Activated effector memory CD4-positive, alpha-beta T cell treated with anti-CD3 and anti-CD28 coated beads, Interleukin-2, amount 50 U/mL, for 16 hours (primary cell): ENCODE measurements at regions not wholly inside any gene's neighbourhood (a gene's known extent, or its start where the extent isn't known, plus 50 kb on each side); places are given as distances from the start of the nearest gene placed in this dataset.

Experiments
- DNase-seq: peaks from one replicate; pipeline ENCODE4 v3.0.0-alpha.2; 2020

GRCh38 chr5:4662756-4663155, 477.4 kb upstream of the ADAMTS16 start:
- no peak for DNase-seq

DNA sequence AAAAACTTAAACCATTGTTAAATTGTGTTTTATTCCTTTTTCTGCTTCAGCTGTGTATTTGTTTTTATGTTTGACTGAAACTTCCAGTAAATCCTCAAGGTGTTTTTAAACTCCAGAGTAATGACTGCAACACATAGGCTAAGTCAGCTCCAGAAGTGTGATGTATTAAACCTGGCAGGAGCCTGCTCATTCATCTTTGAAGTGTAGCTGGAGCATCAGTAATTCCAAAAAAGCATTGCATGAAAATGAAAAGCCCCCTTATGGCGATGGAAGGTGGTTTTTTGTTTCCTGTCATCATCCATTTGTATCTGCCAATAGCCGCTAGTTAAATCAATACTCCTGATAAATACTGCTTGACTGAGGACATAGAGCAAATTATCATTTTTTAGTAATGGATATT, 474.2 kb upstream of the ADAMTS16 start:
- no peak for DNase-seq

DNA sequence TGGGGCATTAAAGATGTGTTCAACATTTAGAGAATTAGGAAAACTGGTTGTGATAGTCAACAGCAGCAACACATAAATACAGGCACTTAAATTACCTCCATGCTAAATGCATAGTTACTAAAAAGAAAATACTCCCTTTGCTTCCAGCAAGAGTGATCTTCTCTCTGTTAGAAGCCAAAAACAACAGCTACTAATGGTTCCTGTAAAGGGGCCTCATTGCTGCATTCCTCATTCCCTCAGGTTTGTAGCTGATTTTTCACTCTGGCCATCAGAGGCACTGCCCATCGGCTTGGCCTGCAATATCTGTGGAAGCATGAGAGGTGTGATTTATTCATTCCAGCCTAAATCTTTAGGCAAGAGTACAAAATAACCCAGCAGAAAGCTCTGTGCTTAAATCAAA, 466.0 kb upstream of the ADAMTS16 start:
- no peak for DNase-seq

DNA sequence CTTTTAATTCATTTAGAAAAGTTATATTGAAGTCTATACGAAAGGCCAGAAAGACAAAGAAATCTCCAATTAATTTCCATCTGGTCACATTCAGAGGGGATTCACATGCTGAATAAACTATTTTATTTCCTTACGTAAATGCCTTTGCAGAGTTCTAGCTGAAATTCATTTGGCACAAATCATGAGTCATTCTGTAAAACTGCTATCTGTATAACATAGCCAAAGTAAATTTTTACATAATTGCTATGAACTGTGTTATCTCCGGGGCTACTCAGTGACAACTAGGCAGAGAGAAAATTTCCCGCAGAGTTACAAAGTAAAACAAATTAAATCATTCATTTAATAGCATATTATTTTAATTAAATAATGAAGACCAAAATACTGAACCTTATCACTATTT, 463.2 kb upstream of the ADAMTS16 start:
- no peak for DNase-seq

DNA sequence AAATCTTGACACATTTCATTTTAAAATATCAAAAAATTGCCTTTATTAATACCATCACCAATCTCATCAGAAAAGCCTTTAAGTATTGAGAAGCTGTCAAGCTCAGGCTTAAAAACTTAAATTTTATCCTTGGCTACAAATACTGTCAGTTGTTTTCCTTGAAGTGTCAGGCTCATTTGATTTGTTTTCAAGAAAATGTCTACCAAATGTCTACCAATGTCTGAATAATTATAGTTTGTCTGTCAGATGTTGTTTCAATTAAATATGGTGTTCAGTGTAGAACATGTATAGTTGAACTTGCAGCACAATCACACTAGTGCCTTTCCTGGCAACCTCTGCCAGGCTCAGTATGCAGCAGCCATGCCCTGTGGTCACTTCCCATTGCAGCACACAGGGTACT, 455.2 kb upstream of the ADAMTS16 start:
- no peak for DNase-seq

- DNase-seq, result no peak
Observed at GRCh38 chr5:4698596-4698995, 441.5 kb upstream of the ADAMTS16 start.

DNA sequence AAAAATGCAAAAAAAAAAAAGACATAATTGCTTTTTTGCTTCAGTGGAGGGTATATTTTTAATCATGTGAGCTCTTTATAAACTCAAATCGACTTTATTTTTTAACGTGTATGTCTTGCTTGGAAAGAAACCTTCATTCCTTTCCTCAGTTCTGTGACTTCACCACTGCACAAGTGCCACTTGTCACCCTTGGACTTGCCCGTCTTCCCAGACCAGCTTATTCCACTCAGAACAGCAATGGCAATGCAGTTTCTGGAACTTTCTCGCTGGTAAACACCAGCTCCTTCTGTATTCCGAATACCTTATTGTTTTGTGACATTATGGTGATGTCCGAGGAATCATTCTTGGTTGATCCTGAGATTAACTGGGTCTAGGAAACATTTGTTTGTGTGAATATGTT, 440.5 kb upstream of the ADAMTS16 start:
- no peak for DNase-seq

GRCh38 chr5:4700069-4700468, 440.1 kb upstream of the ADAMTS16 start:
- no peak for DNase-seq

DNA sequence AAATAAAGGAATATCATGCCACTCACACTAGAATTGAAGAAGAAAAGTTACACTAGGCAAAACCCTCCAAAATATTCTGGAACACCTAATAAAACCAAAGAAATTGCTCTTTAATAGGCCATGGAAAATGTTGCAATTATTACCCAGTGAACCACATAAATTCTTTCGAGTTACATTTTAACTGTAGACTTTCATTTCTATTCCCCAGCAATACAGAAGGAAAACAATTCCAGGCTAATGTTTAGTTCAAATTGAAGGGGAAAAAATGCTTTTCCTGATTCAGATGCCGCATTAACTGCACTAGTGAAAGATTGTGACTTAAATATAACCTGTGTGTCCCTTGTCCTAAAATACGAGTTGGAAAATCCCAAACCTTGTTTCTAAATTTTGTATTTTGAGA, 439.3 kb upstream of the ADAMTS16 start:
- no peak for DNase-seq

- DNase-seq, result no peak
Observed at GRCh38 chr5:4703931-4704458, 436.1 kb upstream of the ADAMTS16 start.

DNA sequence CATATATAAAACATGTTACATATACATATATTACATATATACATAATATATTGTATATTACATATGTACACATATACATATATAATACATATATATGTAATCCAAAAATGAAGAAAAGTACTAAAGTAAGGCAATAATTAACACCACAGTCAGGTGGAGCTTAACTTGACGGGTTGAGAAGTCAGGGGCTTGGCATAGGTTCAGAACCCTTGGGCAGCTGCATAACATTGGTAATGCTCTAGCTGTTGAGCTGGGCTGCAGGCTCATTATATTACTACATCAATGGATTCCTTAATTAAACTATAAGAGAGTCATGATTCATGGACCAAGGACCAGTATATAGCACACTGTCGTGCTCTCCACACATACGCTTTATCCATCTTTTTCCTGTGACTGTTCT, 435.2 kb upstream of the ADAMTS16 start:
- no peak for DNase-seq

- DNase-seq, result no peak
Observed at GRCh38 chr5:4716781-4717180, 423.3 kb upstream of the ADAMTS16 start.

- DNase-seq, result no peak
Observed at GRCh38 chr5:4717446-4717845, 422.7 kb upstream of the ADAMTS16 start.

GRCh38 chr5:4720831-4721230, 419.3 kb upstream of the ADAMTS16 start:
- DNase-seq, result no peak

DNA sequence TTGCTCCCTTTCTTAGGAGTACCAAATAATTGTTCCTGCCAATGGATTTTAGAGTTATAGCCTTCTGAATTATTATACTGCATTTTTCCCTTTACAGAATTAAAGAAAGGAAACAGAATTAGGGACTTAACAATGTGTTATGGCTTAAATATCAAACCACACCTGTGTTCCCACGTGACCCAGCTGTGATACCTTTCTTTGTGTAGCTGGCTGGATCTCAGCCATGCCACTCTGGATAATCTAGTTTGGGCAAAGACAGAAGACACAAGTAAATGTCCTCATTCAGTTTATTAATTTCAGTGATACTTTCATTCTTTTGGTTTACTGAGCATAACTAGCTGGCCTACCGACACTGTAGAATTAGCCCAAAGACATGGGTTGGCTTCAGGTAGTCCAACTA, 417.2 kb upstream of the ADAMTS16 start:
- no peak for DNase-seq

- no peak for DNase-seq
Observed at GRCh38 chr5:4725594-4725993, 414.5 kb upstream of the ADAMTS16 start.

DNA sequence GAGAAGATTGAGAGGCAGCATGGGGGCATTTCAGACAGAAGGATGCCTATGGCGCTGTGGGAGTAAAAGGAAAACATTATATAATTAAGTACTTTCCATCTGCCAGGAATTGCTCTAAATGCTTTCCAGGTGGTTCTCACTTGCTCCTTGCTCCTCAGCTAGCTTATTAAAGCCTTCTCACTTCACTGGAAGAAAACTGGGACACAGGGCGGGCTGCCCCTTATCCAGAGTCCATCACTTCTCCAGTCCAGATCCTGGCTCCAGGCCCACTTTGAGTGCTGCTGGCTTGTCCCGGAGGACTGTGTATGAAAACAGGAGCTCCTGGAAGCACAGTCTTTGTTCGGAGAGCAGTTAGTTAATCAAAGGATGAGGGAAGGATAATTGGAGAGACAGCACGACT, 409.9 kb upstream of the ADAMTS16 start:
- DNase-seq, result no peak

DNA sequence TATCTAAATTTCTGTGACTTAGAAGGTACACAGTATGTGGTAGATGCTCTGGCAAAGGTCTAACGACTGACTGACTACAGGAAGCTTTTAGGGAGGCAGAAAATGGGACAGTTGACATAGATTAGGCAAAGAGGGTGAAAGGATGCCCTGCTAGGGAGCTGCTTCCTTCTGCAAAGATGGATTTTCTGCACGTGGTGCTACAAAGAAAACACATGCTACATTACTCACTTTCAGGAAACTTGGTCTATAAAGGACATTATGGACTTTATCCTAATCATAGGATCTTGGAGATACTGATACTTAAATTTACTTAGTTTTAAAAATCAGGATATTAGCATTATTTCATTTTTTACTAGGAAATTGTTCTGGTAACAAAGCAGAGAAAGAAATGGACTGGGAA, 405.8 kb upstream of the ADAMTS16 start:
- no peak for DNase-seq

- DNase-seq, result no peak
Observed at GRCh38 chr5:4735261-4735660, 404.9 kb upstream of the ADAMTS16 start.

DNA sequence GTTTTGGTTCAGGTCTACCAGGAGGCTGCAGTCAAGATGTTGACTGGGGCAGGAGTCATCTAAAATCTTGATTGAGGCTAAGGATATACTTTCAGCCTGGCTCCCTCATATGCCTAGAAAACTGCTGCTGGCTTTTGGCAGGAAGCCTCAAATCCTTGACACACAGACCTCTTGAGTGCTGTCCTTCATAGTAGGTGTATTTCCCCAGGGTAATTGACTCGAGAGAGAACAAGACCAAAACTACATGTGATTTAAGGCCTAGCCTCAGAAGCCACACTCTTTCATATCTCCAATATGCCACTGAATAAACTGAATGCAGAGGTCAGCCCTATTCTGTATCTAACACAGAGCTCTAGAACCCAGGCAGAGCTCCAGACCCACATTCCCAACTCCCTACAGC, 402.3 kb upstream of the ADAMTS16 start:
- no peak for DNase-seq

DNA sequence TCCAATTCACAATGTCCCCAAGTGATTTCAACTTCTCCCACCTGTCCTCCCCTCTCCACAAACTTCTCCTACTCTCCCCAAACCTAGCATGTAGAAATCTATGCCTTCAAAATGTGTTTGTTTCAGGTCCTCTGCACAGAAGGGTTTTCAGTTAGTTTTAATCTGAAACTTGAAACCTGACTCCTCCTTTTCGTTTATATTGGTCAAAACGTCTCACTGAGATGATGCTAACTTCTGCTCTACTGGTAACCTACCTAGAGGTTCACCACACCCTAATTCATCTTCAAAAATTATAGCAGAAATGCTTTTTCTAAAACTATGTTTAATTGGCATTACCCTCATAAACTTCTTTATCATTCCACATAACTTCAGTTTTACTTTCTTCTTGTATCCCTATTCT, 401.8 kb upstream of the ADAMTS16 start:
- DNase-seq, result no peak

DNA sequence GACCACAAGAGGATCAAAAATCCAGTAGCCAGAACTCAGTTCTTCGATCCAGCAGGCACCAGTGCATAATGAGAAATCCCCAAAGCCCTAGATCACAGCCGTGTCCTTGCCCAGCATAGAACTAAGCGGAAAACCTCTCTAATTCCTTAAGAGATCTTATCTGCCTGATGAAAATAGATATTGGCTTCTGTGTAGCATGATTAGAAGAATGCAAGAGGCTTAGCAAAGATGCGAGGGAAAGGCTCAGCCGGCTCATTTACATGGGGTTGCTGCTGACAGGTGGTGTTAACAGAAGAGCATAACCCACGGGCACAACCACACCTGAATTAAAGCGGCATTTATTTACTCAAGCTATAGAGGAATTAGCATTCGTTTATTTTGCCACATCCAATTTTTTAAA, 400.0 kb upstream of the ADAMTS16 start:
- DNase-seq, result no peak

DNA sequence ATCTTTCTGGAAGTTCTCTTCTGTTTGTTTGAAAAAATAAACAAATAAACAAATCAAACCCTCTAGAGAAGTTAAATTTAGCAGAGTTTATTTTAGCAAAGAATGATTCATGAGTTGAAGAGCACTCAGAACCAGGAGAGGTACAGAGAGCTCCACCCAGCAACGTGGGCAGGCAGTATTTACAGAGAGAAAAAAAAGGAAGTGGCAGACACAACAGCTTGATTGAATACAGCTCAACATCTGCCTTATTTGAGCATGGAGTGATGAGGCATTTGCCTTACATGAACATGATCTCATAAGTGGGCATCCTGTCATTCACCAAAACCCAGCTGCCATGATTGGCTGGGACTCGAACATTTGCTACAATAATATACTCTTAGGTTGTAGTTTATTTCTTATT, 381.6 kb upstream of the ADAMTS16 start:
- DNase-seq, result no peak

GRCh38 chr5:4758996-4759395, 381.1 kb upstream of the ADAMTS16 start:
- no peak for DNase-seq

DNA sequence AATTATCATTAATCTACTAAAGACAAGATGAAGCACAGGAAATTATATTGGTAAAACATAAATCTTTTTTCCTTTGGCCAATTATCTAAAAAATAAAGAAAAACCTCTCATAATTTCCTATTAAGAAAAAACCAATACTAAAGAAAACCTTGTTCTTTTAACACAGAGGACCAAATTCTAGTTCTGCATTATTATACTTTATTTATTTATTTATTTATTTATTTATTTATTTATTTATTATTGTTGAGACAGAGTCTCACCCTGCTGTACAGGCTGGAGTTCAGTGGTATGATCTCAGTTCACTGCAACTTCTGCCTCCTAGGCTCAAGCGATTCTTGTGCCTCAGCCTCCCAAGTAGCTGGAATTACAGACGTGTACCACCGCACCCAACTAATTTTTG, 377.8 kb upstream of the ADAMTS16 start:
- no peak for DNase-seq

DNA sequence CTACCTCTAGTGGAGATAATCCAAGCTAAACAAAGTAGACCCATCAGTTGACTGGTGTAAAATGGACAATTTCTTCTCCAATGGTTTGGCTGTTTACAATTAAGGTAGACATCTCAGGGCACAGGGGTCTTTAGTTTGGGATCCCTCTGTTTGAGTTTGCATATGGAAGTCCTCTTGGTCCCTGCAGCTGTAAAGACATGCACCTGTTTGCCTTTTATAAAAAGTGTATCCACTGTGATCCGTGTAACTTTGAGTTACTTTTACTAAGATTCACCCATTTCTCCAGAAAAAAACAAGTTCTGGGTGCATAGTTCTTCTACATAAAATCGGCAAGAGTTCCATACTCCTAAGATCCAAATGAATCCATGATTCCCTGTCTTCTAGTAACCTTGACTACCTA, 374.7 kb upstream of the ADAMTS16 start:
- no peak for DNase-seq
